ENCODE measurements at regions not wholly inside any gene's neighbourhood (a gene's known extent, or its start where the extent isn't known, plus 50 kb on each side); places are given as distances from the start of the nearest gene placed in this dataset.

- Mint-ChIP-seq H3K36me3 (ENCODE audit: low read depth) (no peaks in the 10 kb centered on the region), H3K9me3 (no peaks in the 10 kb centered on the region), H3K4me3 (no peak overlapping the region), H3K27ac (no peak overlapping the region), H3K27me3 (peaks cover 5% of the 10 kb centered on the region), H3K4me1 (ENCODE audit: low read depth) (no peaks in the 10 kb centered on the region)
- CTCF ChIA-PET = no interaction called here
- DNase-seq (no peak), ATAC-seq (no peak)
- intact Hi-C loops (cut with micrococcal nuclease) = no loop called here
- POLR2A ChIA-PET = no interaction called here
- no peak for TF ChIP-seq CTCF (IDR thresholded peaks at IDR 0.05)
Measured at GRCh38 chr7:38034062-38034908, 113.8 kb downstream of the EPDR1 start.

GRCh38 chr7:38040831-38041230, 120.4 kb downstream of the EPDR1 start:
- Mint-ChIP-seq H3K4me1 (ENCODE audit: low read depth) (no peaks in the 10 kb centered on the region), H3K9me3 (no peaks in the 10 kb centered on the region), H3K4me3 (no peak overlapping the region), H3K36me3 (ENCODE audit: low read depth) (no peaks in the 10 kb centered on the region), H3K27ac (no peak overlapping the region), H3K27me3 (peaks cover 1% of the 10 kb centered on the region)
- POLR2A ChIA-PET = no interaction called here
- TF ChIP-seq CTCF (IDR thresholded peaks at IDR 0.05) = no peak
- CTCF ChIA-PET = no interaction called here
- DNase-seq (no peak), ATAC-seq (no peak)
- intact Hi-C loops (cut with micrococcal nuclease) = no loop called here

GRCh38 chr7:38049679-38050078, 128.4 kb upstream of the STARD3NL start:
- H3K27me3 Mint-ChIP-seq = no peaks in the 10 kb centered on the region

GRCh38 chr7:38051311-38051710, 126.7 kb upstream of the STARD3NL start:
- Mint-ChIP-seq H3K27ac (no peak overlapping the region), H3K9me3 (peaks cover 3% of the 10 kb centered on the region), H3K27me3 (no peaks in the 10 kb centered on the region), H3K36me3 (ENCODE audit: low read depth) (no peaks in the 10 kb centered on the region), H3K4me3 (no peak overlapping the region), H3K4me1 (ENCODE audit: low read depth) (no peaks in the 10 kb centered on the region)
- ATAC-seq (no peak), DNase-seq (no peak)
- CTCF ChIA-PET = interaction anchor here (1.7 kb wide), 1 partner anchor 19 kb away, joined by 4 read pairs; no protein-coding TSS in a partner anchor
- POLR2A ChIA-PET = no interaction called here
- TF ChIP-seq CTCF (IDR thresholded peaks at IDR 0.05) = no peak
- intact Hi-C loops (cut with micrococcal nuclease) = no loop called here

More at GRCh38 chr7:38049679-38050078, 128.4 kb upstream of the STARD3NL start:
- intact Hi-C loops (cut with micrococcal nuclease) = no loop called here
- H3K9me3 Mint-ChIP-seq = peaks cover 3% of the 10 kb centered on the region
- TF ChIP-seq CTCF (IDR thresholded peaks at IDR 0.05) = no peak
- ATAC-seq (no peak), DNase-seq (no peak)
- H3K4me1 Mint-ChIP-seq (ENCODE audit: low read depth) = no peaks in the 10 kb centered on the region
- H3K27ac Mint-ChIP-seq = no peak overlapping the region
- ChIA-PET POLR2A (no interaction called here), CTCF (no interaction called here)
- H3K4me3 Mint-ChIP-seq = no peak overlapping the region
- H3K36me3 Mint-ChIP-seq (ENCODE audit: low read depth) = no peaks in the 10 kb centered on the region

- intact Hi-C loops (cut with micrococcal nuclease) = no loop called here
Measured at GRCh38 chr7:38051786-38052185, 126.3 kb upstream of the STARD3NL start.

More at GRCh38 chr7:38051786-38052185, 126.3 kb upstream of the STARD3NL start:
- H3K9me3 Mint-ChIP-seq = peaks cover 3% of the 10 kb centered on the region
- H3K4me1 Mint-ChIP-seq (ENCODE audit: low read depth) = no peaks in the 10 kb centered on the region
- ChIA-PET POLR2A (no interaction called here), CTCF (interaction anchor here (1.7 kb wide), 1 partner anchor 19 kb away, joined by 4 read pairs; no protein-coding TSS in a partner anchor)
- TF ChIP-seq CTCF (IDR thresholded peaks at IDR 0.05) = no peak
- ATAC-seq (no peak), DNase-seq (no peak)
- H3K27me3 Mint-ChIP-seq = no peaks in the 10 kb centered on the region
- no peak overlapping the region for H3K4me3 Mint-ChIP-seq
- no peaks in the 10 kb centered on the region for H3K36me3 Mint-ChIP-seq (ENCODE audit: low read depth)
- no peak overlapping the region for H3K27ac Mint-ChIP-seq

Data from activated CD8-positive, alpha-beta T cell treated with anti-CD3 and anti-CD28 coated beads for 36 hours (primary cell).